HepG2 (cell line): ENCODE measurements at regions not wholly inside any gene's neighbourhood (a gene's known extent, or its start where the extent isn't known, plus 50 kb on each side); places are given as distances from the start of the nearest gene placed in this dataset.
A peak's percentile ranks its signal among the peaks of the same experiment; 100 is the strongest.

Experiments
- ADNP ChIP-seq: sonication (generic); formaldehyde crosslinking; IDR thresholded peaks from 2 replicates; pipeline ENCODE4 v1.4.0; 2020; ENCODE audit warnings: missing genetic modification reagents
- ATAD3A ChIP-seq: sonication (generic); formaldehyde crosslinking; IDR thresholded peaks from 2 replicates; pipeline ENCODE4 v1.4.0; 2020; ENCODE audit warnings: missing genetic modification reagents
- FOXA1 ChIP-seq, 2 experiments: fragments of 450-650 bp in 1 of 2; sonication (generic) in 1 of 2; formaldehyde crosslinking in 1 of 2; IDR thresholded peaks; 2 replicates each; pipeline versions ENCODE4 v1.4.0 to v1.6.1; 2016 to 2020; ENCODE audit warnings: missing genetic modification reagents in 1 of 2
- HNF4G ChIP-seq, 2 experiments: sonication (generic) in 1 of 2; formaldehyde crosslinking in 1 of 2; IDR thresholded peaks; 2 replicates each; pipeline versions ENCODE4 v1.4.0 to v1.6.1; 2011 to 2020; ENCODE audit warnings: borderline replicate concordance in 2 of 2, low read depth in 2 of 2, mild to moderate bottlenecking in 2 of 2, low read length in 1 of 2, missing genetic modification reagents in 1 of 2, moderate library complexity in 1 of 2
- MIXL1 ChIP-seq: IDR thresholded peaks from 2 replicates; pipeline ENCODE4 v1.6.1; 2016
- NR2C2 ChIP-seq: sonication (generic); formaldehyde crosslinking; IDR thresholded peaks from 2 replicates; pipeline ENCODE4 v1.4.0; 2020; ENCODE audit warnings: missing genetic modification reagents, mild to moderate bottlenecking, moderate library complexity, borderline replicate concordance
- NR2F2 ChIP-seq: IDR thresholded peaks from 2 replicates; pipeline ENCODE4 v1.6.1; 2012; ENCODE audit warnings: low read depth, inconsistent platforms, borderline replicate concordance
- PRPF4 ChIP-seq: fragments of 200-400 bp; formaldehyde crosslinking; IDR thresholded peaks from 2 replicates; pipeline ENCODE4 v1.6.1; 2016; ENCODE audit warnings: low read length, low read depth; ENCODE audit not compliant: poor library complexity, severe bottlenecking
- RBFOX2 ChIP-seq: fragments of 200-400 bp; formaldehyde crosslinking; IDR thresholded peaks from 2 replicates; pipeline ENCODE4 v1.6.1; 2017; ENCODE audit warnings: low read depth, mild to moderate bottlenecking, low read length
- REPIN1 ChIP-seq: sonication (generic); formaldehyde crosslinking; IDR thresholded peaks from 2 replicates; pipeline ENCODE4 v1.8.0; 2022; ENCODE audit warnings: missing genetic modification reagents, low read depth, mild to moderate bottlenecking, borderline replicate concordance
- SALL1 ChIP-seq: sonication (generic); formaldehyde crosslinking; IDR thresholded peaks from 2 replicates; pipeline ENCODE4 v1.8.0; 2022; ENCODE audit warnings: mild to moderate bottlenecking, missing genetic modification reagents
- SMAD9 ChIP-seq: sonication (generic); formaldehyde crosslinking; IDR thresholded peaks from 2 replicates; pipeline ENCODE4 v1.5.1; 2020; ENCODE audit warnings: mild to moderate bottlenecking, missing genetic modification reagents
- ZMYM4 ChIP-seq: sonication (generic); formaldehyde crosslinking; IDR thresholded peaks from 2 replicates; pipeline ENCODE4 v1.8.1; 2023; ENCODE audit warnings: mild to moderate bottlenecking, missing genetic modification reagents
- ZNF263 ChIP-seq: sonication (generic); formaldehyde crosslinking; IDR thresholded peaks from 2 replicates; pipeline ENCODE4 v1.4.0; 2020; ENCODE audit warnings: missing genetic modification reagents
- ZNF292 ChIP-seq: sonication (generic); formaldehyde crosslinking; IDR thresholded peaks from 2 replicates; pipeline ENCODE4 v1.8.1; 2022; ENCODE audit warnings: mild to moderate bottlenecking, low read depth, missing genetic modification reagents, borderline replicate concordance
- ZNF33A ChIP-seq: sonication (generic); formaldehyde crosslinking; IDR thresholded peaks from 2 replicates; pipeline ENCODE4 v1.5.1; 2020; ENCODE audit warnings: missing genetic modification reagents, mild to moderate bottlenecking, moderate library complexity, borderline replicate concordance
- ZNF460 ChIP-seq: sonication (generic); formaldehyde crosslinking; IDR thresholded peaks from 2 replicates; pipeline ENCODE4 v1.5.1; 2020; ENCODE audit warnings: missing genetic modification reagents, mild to moderate bottlenecking, borderline replicate concordance
- ZNF484 ChIP-seq: sonication (generic); formaldehyde crosslinking; IDR thresholded peaks from 2 replicates; pipeline ENCODE4 v1.5.1; 2020; ENCODE audit warnings: mild to moderate bottlenecking, low read depth, missing genetic modification reagents, borderline replicate concordance
- ZNF614 ChIP-seq: IDR thresholded peaks from 2 replicates; pipeline ENCODE4 v1.6.1; 2018; ENCODE audit warnings: missing biosample characterization, missing genetic modification reagents, inconsistent platforms, borderline replicate concordance
- TF ChIP-seq, protein P1 (sequence below): sonication (generic); formaldehyde crosslinking; IDR thresholded peaks from 2 replicates; pipeline ENCODE4 v1.5.0; 2020; ENCODE audit warnings: mild to moderate bottlenecking, missing genetic modification reagents, moderate library complexity
- TF ChIP-seq, protein P2 (sequence below): sonication (generic); formaldehyde crosslinking; IDR thresholded peaks from 2 replicates; pipeline ENCODE4 v1.5.0; 2020; ENCODE audit warnings: missing genetic modification reagents
- TF ChIP-seq, protein P3 (sequence below): sonication (generic); formaldehyde crosslinking; IDR thresholded peaks from 2 replicates; pipeline ENCODE4 v1.5.0; 2020; ENCODE audit warnings: mild to moderate bottlenecking, low read depth, missing genetic modification reagents, borderline replicate concordance
- TF ChIP-seq, protein P4 (sequence below): sonication (generic); IDR thresholded peaks from 2 replicates; pipeline ENCODE4 v1.6.1; 2016; ENCODE audit warnings: low read depth, borderline replicate concordance
- TF ChIP-seq, protein P5 (sequence below): IDR thresholded peaks from 2 replicates; pipeline ENCODE4 v1.6.1; 2012; ENCODE audit warnings: low read depth, low read length, improper control_type of control experiment

DNA sequence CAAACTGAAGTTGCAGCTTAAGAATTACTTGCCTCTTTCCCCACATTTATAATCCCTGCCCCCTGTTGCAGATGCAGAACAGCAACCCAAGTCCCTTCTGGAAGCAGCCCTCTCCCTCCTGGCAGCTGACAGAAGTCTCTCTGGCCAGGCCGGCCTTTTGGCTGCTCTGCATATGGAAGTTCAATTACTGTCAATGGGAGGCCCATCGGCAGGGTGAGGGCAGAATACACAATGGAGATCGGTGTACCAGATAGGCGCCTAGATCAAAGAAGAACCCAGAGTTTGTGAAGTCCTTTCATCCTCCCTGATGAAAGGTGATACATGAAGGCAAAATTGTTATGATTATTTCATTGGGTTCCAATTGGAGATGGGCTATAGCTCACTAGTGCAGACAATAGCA, 327.9 kb upstream of the CTNNB1 start (continued):
- TF ChIP-seq, protein P1, sequence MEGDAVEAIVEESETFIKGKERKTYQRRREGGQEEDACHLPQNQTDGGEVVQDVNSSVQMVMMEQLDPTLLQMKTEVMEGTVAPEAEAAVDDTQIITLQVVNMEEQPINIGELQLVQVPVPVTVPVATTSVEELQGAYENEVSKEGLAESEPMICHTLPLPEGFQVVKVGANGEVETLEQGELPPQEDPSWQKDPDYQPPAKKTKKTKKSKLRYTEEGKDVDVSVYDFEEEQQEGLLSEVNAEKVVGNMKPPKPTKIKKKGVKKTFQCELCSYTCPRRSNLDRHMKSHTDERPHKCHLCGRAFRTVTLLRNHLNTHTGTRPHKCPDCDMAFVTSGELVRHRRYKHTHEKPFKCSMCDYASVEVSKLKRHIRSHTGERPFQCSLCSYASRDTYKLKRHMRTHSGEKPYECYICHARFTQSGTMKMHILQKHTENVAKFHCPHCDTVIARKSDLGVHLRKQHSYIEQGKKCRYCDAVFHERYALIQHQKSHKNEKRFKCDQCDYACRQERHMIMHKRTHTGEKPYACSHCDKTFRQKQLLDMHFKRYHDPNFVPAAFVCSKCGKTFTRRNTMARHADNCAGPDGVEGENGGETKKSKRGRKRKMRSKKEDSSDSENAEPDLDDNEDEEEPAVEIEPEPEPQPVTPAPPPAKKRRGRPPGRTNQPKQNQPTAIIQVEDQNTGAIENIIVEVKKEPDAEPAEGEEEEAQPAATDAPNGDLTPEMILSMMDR (CRISPR knock-in tag), result no peak
- TF ChIP-seq SMAD9 (CRISPR knock-in tag) (no peak), HNF4G (IDR thresholded peaks at IDR 0.05; ENCODE audit: borderline replicate concordance, low read depth, low read length) (no peak), HNF4G (CRISPR knock-in tag; IDR thresholded peaks at IDR 0.05; ENCODE audit: borderline replicate concordance, low read depth) (no peak), ZNF263 (CRISPR knock-in tag) (no peak), ZNF484 (no peak), PRPF4 (no peak), SALL1 (peak; percentile 69), ZNF292 (CRISPR knock-in tag) (no peak), MIXL1 (no peak), ZNF33A (CRISPR knock-in tag) (no peak), ZMYM4 (CRISPR knock-in tag) (no peak), NR2C2 (CRISPR knock-in tag) (no peak), ADNP (no peak), ATAD3A (CRISPR knock-in tag) (no peak), ZNF460 (CRISPR knock-in tag) (no peak), NR2F2 (no peak), RBFOX2 (no peak), ZNF614 (no peak), REPIN1 (CRISPR knock-in tag) (no peak), FOXA1 (IDR thresholded peaks at IDR 0.05) (no peak), FOXA1 (CRISPR knock-in tag; IDR thresholded peaks at IDR 0.05) (peak; percentile 69)
- TF ChIP-seq, protein P2, sequence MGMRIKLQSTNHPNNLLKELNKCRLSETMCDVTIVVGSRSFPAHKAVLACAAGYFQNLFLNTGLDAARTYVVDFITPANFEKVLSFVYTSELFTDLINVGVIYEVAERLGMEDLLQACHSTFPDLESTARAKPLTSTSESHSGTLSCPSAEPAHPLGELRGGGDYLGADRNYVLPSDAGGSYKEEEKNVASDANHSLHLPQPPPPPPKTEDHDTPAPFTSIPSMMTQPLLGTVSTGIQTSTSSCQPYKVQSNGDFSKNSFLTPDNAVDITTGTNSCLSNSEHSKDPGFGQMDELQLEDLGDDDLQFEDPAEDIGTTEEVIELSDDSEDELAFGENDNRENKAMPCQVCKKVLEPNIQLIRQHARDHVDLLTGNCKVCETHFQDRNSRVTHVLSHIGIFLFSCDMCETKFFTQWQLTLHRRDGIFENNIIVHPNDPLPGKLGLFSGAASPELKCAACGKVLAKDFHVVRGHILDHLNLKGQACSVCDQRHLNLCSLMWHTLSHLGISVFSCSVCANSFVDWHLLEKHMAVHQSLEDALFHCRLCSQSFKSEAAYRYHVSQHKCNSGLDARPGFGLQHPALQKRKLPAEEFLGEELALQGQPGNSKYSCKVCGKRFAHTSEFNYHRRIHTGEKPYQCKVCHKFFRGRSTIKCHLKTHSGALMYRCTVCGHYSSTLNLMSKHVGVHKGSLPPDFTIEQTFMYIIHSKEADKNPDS, result no peak
- TF ChIP-seq, protein P3, sequence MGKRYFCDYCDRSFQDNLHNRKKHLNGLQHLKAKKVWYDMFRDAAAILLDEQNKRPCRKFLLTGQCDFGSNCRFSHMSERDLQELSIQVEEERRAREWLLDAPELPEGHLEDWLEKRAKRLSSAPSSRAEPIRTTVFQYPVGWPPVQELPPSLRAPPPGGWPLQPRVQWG, result no peak
- TF ChIP-seq, protein P4, sequence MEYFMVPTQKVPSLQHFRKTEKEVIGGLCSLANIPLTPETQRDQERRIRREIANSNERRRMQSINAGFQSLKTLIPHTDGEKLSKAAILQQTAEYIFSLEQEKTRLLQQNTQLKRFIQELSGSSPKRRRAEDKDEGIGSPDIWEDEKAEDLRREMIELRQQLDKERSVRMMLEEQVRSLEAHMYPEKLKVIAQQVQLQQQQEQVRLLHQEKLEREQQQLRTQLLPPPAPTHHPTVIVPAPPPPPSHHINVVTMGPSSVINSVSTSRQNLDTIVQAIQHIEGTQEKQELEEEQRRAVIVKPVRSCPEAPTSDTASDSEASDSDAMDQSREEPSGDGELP, result peak; percentile 76; the same call in 1 of the 2 replicates
- TF ChIP-seq, protein P5, sequence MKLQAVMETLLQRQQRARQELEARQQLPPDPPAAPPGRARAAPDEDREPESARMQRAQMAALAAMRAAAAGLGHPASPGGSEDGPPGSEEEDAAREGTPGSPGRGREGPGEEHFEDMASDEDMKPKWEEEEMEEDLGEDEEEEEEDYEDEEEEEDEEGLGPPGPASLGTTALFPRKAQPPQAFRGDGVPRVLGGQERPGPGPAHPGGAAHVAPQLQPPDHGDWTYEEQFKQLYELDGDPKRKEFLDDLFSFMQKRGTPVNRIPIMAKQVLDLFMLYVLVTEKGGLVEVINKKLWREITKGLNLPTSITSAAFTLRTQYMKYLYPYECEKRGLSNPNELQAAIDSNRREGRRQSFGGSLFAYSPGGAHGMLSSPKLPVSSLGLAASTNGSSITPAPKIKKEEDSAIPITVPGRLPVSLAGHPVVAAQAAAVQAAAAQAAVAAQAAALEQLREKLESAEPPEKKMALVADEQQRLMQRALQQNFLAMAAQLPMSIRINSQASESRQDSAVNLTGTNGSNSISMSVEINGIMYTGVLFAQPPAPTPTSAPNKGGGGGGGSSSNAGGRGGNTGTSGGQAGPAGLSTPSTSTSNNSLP, result peak; percentile 61; the same call in 1 of the 2 replicates
